Activated naive CD4-positive, alpha-beta T cell treated with anti-CD3 and anti-CD28 coated beads for 36 hours (primary cell): ENCODE measurements at regions not wholly inside any gene's neighbourhood (a gene's known extent, or its start where the extent isn't known, plus 50 kb on each side); places are given as distances from the start of the nearest gene placed in this dataset.

Experiments
- CTCF ChIA-PET: fragments of 350-600 bp; sonication (Branson Sonifier 250); formaldehyde crosslinking; loops from one replicate; lab custom pipeline; 2021; ENCODE audit warnings: antibody characterized with exemption; lab: Charles Lee
- DNase-seq: peaks from one replicate; pipeline ENCODE4 v3.0.0-alpha.2; 2020
- H3K27ac Mint-ChIP-seq: one replicate; pipeline ENCODE4 v1.8.0; 2021; ENCODE audit warnings: mild to moderate bottlenecking, mixed read lengths
- H3K27me3 Mint-ChIP-seq: one replicate; pipeline ENCODE4 v1.8.0; 2021; ENCODE audit warnings: low read depth, mixed read lengths
- H3K36me3 Mint-ChIP-seq: one replicate; pipeline ENCODE4 v1.8.0; 2021; ENCODE audit warnings: low read depth, mixed read lengths
- H3K4me1 Mint-ChIP-seq: one replicate; pipeline ENCODE4 v1.8.0; 2021; ENCODE audit warnings: low read depth, mixed read lengths
- H3K4me3 Mint-ChIP-seq: one replicate; pipeline ENCODE4 v1.8.0; 2021; ENCODE audit warnings: mild to moderate bottlenecking, moderate library complexity, mixed read lengths
- H3K9me3 Mint-ChIP-seq: one replicate; pipeline ENCODE4 v1.8.0; 2021; ENCODE audit warnings: mixed read lengths
- intact Hi-C: fragments of 100-400 bp; cut with micrococcal nuclease; formaldehyde crosslinking; loops from one replicate; pipeline ENCODE4 v1.15.1; 2023

GRCh38 chr10:108187408-108188012 lies 1023.0 kb upstream of the SORCS1 start:
- intact Hi-C loops, result no loop called here
- H3K4me3 Mint-ChIP-seq, result no peak overlapping the region

DNA sequence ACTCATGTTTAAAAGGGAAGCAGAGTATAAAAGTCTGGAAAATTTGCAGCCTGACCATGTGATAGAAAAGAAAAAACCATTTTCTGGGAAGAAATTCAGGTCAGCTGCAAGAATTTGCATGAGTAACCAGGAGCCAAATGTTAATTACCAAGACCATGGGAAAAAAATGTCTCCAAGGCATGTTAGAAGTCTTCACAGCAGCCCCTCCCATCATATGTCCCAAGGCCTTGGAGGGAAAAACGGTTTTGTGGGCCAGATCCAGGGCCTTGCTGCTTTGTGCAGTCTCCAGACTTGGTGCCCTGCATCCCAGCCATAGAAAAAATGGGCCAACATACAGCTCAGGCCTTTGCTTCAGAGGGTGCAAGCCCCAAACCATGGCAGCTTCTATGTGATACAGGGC lies 1019.6 kb upstream of the SORCS1 start:
- no peak overlapping the region for H3K4me3 Mint-ChIP-seq
- intact Hi-C loops, result no loop called here
- no peak for DNase-seq
- no peaks in the 10 kb centered on the region for H3K4me1 Mint-ChIP-seq
- peaks cover 3% of the 10 kb centered on the region for H3K9me3 Mint-ChIP-seq
- H3K27ac Mint-ChIP-seq, result no peak overlapping the region
- CTCF ChIA-PET, result no interaction called here
- no peaks in the 10 kb centered on the region for H3K27me3 Mint-ChIP-seq
- H3K36me3 Mint-ChIP-seq, result no peaks in the 10 kb centered on the region

More at GRCh38 chr10:108187408-108188012, 1023.0 kb upstream of the SORCS1 start:
- no peak for DNase-seq
- Mint-ChIP-seq H3K4me1 (no peaks in the 10 kb centered on the region), H3K27ac (no peak overlapping the region), H3K36me3 (no peaks in the 10 kb centered on the region), H3K27me3 (no peaks in the 10 kb centered on the region), H3K9me3 (peaks cover 8% of the 10 kb centered on the region)
- CTCF ChIA-PET, result no interaction called here

- intact Hi-C loops, result no loop called here
- CTCF ChIA-PET, result no interaction called here
- H3K9me3 Mint-ChIP-seq, result peaks cover 2% of the 10 kb centered on the region
- DNase-seq, result no peak
- no peak overlapping the region for H3K4me3 Mint-ChIP-seq
- H3K4me1 Mint-ChIP-seq, result no peaks in the 10 kb centered on the region
- H3K36me3 Mint-ChIP-seq, result no peaks in the 10 kb centered on the region
- no peak overlapping the region for H3K27ac Mint-ChIP-seq
- H3K27me3 Mint-ChIP-seq, result no peaks in the 10 kb centered on the region
Observed at GRCh38 chr10:108180878-108181277, 1016.4 kb upstream of the SORCS1 start.

GRCh38 chr10:108169846-108170245 lies 1005.3 kb upstream of the SORCS1 start:
- Mint-ChIP-seq H3K27ac (no peak overlapping the region), H3K9me3 (peaks cover 5% of the 10 kb centered on the region), H3K27me3 (no peaks in the 10 kb centered on the region), H3K4me1 (no peaks in the 10 kb centered on the region), H3K36me3 (no peaks in the 10 kb centered on the region), H3K4me3 (no peak overlapping the region)
- CTCF ChIA-PET, result no interaction called here
- no peak for DNase-seq
- intact Hi-C loops, result no loop called here

GRCh38 chr10:108167766-108168165 lies 1003.3 kb upstream of the SORCS1 start:
- Mint-ChIP-seq H3K4me1 (no peaks in the 10 kb centered on the region), H3K9me3 (peaks cover 5% of the 10 kb centered on the region), H3K27me3 (no peaks in the 10 kb centered on the region), H3K27ac (no peak overlapping the region), H3K36me3 (no peaks in the 10 kb centered on the region), H3K4me3 (no peak overlapping the region)
- CTCF ChIA-PET, result no interaction called here
- DNase-seq, result no peak
- intact Hi-C loops, result no loop called here

- H3K27me3 Mint-ChIP-seq, result no peaks in the 10 kb centered on the region
- no peaks in the 10 kb centered on the region for H3K36me3 Mint-ChIP-seq
- H3K9me3 Mint-ChIP-seq, result peaks cover 3% of the 10 kb centered on the region
- no peak overlapping the region for H3K27ac Mint-ChIP-seq
- H3K4me1 Mint-ChIP-seq, result no peaks in the 10 kb centered on the region
- no peak for DNase-seq
- CTCF ChIA-PET, result no interaction called here
- intact Hi-C loops, result no loop called here
- no peak overlapping the region for H3K4me3 Mint-ChIP-seq
Observed at GRCh38 chr10:108166401-108166800, 1001.9 kb upstream of the SORCS1 start.

DNA sequence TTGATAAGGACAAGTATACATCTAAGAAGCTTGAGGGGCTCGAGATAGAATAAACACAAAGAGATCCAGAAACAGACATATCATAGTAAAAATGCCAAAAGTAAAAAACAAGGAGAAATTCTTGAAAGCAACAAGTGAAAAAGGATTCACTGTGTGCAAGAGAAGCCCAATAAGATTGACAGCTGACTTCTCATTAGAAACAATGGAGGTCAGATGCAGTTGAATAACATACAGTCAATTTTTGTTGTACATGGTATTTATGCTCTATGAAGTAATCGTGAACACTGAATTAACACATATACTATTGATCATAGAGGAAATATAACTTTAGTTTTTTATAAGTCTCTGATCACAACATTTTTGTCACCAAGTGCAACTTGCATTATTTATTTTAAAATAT lies 982.8 kb upstream of the SORCS1 start:
- Mint-ChIP-seq H3K27me3 (no peaks in the 10 kb centered on the region), H3K4me3 (no peak overlapping the region), H3K4me1 (no peaks in the 10 kb centered on the region), H3K9me3 (peaks cover 17% of the 10 kb centered on the region), H3K27ac (no peak overlapping the region), H3K36me3 (no peaks in the 10 kb centered on the region)
- CTCF ChIA-PET, result no interaction called here
- intact Hi-C loops, result no loop called here
- DNase-seq, result no peak

- H3K36me3 Mint-ChIP-seq, result no peaks in the 10 kb centered on the region
- intact Hi-C loops, result no loop called here
Observed at GRCh38 chr10:108141064-108141463, 976.6 kb upstream of the SORCS1 start.

DNA sequence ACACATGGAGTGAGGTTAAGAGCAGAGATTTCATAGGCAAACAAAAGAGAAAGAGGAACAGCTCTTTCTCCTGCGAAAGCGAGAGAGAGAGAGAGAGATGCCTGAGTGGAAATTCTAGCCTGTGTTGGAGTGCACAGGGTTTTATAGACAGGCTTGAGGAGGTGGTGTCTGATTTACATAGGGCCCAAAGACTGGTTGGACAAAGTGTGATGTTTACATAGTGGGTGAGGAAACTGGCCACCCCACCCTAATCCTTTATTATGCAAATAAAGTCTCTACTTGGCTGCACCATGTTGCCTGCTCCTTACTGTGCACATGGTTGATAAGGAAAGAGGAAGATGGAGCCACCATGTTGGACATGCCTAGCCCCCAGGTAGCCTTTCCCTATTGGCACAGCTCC lies 967.8 kb upstream of the SORCS1 start:
- H3K36me3 Mint-ChIP-seq, result no peaks in the 10 kb centered on the region
- H3K4me3 Mint-ChIP-seq, result no peak overlapping the region
- H3K27ac Mint-ChIP-seq, result no peak overlapping the region
- intact Hi-C loops, result no loop called here
- no peak for DNase-seq
- H3K27me3 Mint-ChIP-seq, result no peaks in the 10 kb centered on the region
- no peaks in the 10 kb centered on the region for H3K4me1 Mint-ChIP-seq
- peaks cover 6% of the 10 kb centered on the region for H3K9me3 Mint-ChIP-seq
- CTCF ChIA-PET, result no interaction called here

More at GRCh38 chr10:108141064-108141463, 976.6 kb upstream of the SORCS1 start:
- no peak for DNase-seq
- Mint-ChIP-seq H3K9me3 (peaks cover 14% of the 10 kb centered on the region), H3K27ac (no peak overlapping the region), H3K4me3 (no peak overlapping the region), H3K4me1 (no peaks in the 10 kb centered on the region), H3K27me3 (no peaks in the 10 kb centered on the region)
- CTCF ChIA-PET, result no interaction called here

DNA sequence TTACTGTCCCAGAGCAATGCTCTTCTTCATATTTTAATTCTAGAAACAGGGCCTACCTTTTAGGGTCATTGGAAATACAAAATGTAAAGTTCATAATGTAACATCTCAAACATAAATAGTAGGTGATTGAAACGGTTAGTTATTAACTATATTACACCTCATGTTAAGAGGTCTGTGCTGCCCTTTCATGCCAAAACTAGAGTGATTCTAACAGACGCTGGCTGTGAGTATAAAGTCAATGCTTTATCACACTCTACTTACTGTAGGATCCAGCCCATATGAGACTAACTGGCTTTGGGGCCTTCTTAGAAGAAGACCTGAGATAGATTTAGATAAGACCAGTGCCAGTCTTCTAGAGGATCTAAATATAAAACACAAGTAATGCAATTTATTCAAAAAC lies 966.1 kb upstream of the SORCS1 start:
- Mint-ChIP-seq H3K27ac (no peak overlapping the region), H3K27me3 (no peaks in the 10 kb centered on the region)

DNA sequence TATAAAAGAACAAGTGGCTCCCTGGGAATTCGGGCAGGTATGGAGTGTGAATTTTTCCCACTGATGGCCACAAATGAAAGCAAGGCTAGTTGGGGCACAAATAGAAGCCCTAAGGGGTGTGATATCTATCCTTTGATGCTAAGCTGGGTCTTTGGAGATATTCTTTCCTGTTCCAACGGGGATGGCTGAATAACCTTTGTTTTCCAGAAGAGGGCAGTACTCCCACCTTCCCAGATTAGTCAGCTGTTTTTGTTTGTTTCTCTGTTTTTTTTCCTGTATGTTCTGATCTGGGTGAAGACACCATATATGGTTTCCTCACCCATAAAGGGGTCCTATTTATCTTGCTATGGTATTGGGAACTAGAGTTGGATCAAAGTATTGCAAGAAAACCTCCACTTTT lies 947.7 kb upstream of the SORCS1 start:
- intact Hi-C loops, result no loop called here
- H3K4me3 Mint-ChIP-seq, result no peak overlapping the region
- no peak overlapping the region for H3K27ac Mint-ChIP-seq
- CTCF ChIA-PET, result no interaction called here
- H3K36me3 Mint-ChIP-seq, result no peaks in the 10 kb centered on the region
- no peaks in the 10 kb centered on the region for H3K27me3 Mint-ChIP-seq
- peaks cover 6% of the 10 kb centered on the region for H3K9me3 Mint-ChIP-seq
- DNase-seq, result no peak
- no peaks in the 10 kb centered on the region for H3K4me1 Mint-ChIP-seq

More for the DNA sequence above, 966.1 kb upstream of the SORCS1 start:
- CTCF ChIA-PET, result no interaction called here
- Mint-ChIP-seq H3K9me3 (peaks cover 1% of the 10 kb centered on the region), H3K4me3 (no peak overlapping the region), H3K36me3 (no peaks in the 10 kb centered on the region), H3K4me1 (no peaks in the 10 kb centered on the region)
- intact Hi-C loops, result no loop called here
- no peak for DNase-seq

DNA sequence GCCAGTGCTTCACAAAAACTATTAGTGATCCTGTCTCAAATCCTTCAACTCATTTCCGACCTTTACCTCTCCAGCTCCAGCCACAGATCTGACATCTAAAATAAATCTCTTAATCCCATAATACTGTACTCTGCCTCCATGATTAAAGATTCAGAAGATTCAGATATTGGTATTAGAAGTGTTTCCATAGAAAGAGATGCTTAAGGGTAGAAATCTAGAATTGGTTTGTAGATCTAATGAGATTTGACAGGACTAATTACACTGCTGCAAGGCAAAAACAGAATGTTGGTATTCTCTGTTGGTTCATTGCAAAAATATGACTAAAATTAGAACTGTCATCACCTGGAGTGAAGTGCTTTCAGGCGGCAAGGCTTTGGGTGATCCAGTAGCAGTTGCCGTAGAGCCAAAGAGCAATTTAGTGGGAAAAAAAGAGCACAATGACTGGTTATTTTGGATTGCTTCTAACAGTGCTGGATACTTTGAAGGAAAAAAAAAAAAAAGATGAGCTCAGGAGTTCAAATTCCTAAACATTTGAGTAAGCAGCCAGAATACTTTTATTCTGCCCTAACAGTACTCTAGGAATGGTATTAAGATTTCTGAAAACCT lies 940.1 kb upstream of the SORCS1 start:
- Mint-ChIP-seq H3K27ac (no peak overlapping the region), H3K4me3 (no peak overlapping the region), H3K4me1 (no peaks in the 10 kb centered on the region), H3K9me3 (peaks cover 5% of the 10 kb centered on the region), H3K27me3 (no peaks in the 10 kb centered on the region), H3K36me3 (no peaks in the 10 kb centered on the region)
- CTCF ChIA-PET, result interaction anchor here (0.6 kb wide), 3 partner anchors 28 to 1202 kb away, joined by 3 read pairs; no protein-coding TSS in a partner anchor
- intact Hi-C loops, result no loop called here
- DNase-seq, result no peak

GRCh38 chr10:108097258-108097657 lies 932.8 kb upstream of the SORCS1 start:
- H3K27ac Mint-ChIP-seq, result no peak overlapping the region
- CTCF ChIA-PET, result no interaction called here
- H3K36me3 Mint-ChIP-seq, result no peaks in the 10 kb centered on the region
- no peaks in the 10 kb centered on the region for H3K4me1 Mint-ChIP-seq
- no peaks in the 10 kb centered on the region for H3K27me3 Mint-ChIP-seq
- no peak overlapping the region for H3K4me3 Mint-ChIP-seq
- no peak for DNase-seq
- H3K9me3 Mint-ChIP-seq, result peaks cover 4% of the 10 kb centered on the region
- intact Hi-C loops, result no loop called here
